Stimulated activated CD4-positive, alpha-beta T cell treated with anti-CD3 and anti-CD28 coated beads, Interleukin-15, amount 100 ng/mL, for 24 hours (primary cell): ENCODE measurements at regions not wholly inside any gene's neighbourhood (a gene's known extent, or its start where the extent isn't known, plus 50 kb on each side); places are given as distances from the start of the nearest gene placed in this dataset.

Experiments used
- DNase-seq: peaks from one replicate; pipeline ENCODE4 v3.0.0-alpha.2; 2020

DNA sequence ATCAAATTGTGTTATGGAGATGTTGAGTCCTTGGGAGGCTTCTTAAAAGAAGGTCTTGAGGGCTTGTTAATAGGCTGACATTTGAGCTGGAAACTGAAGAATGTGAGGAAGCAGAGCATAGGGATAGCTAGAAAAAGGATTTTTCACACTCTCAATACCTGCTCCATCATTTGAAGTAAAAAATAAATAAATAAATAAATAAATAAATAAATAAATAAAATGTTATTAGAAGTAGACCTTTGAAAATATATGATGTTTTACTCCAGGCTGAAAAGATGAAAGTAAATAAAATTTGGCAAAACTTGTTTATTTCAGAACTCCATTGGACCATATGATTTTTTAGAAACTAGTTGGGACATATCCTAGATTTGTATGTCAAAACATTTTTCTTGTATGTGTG is 1757.8 kb upstream of the TENM3 start:
- DNase-seq = no peak

DNA sequence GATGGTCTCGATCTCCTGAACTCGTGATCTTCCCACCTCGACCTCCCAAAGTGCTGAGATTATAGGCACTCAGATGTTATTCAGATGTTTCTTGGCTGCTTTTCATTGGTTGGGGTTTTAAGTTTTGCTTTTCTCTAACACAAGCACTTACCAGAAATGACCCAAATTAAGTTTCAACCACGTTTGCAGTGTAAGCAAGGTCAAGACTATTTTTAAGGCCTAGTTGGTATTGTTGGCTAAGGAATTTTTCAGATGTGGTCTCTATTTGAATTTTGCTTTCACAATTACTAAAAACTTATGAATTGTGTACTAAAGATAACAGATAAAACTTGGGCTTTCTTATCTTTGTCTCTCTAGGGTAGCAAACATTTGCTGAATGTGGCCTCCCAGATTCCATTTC is 1756.9 kb upstream of the TENM3 start:
- no peak for DNase-seq

DNA sequence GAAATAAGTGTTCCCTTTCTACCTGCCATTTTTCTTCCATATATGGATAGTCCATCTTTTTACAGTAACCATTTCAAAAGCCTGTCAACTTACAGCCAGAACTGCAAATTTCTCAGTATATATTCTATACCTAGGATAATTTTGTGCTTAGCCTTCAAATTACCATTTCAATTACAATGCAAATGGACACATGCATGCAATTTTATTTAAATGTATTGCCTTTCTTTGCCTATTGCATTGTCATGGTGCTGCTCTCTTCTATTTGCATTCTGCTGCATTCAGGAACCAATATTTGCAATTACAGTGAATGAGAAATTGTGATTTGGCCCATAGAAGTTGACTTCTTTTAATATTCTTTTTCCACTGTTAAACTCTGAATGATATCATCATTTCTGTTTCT is 1753.4 kb upstream of the TENM3 start:
- DNase-seq = no peak

DNA sequence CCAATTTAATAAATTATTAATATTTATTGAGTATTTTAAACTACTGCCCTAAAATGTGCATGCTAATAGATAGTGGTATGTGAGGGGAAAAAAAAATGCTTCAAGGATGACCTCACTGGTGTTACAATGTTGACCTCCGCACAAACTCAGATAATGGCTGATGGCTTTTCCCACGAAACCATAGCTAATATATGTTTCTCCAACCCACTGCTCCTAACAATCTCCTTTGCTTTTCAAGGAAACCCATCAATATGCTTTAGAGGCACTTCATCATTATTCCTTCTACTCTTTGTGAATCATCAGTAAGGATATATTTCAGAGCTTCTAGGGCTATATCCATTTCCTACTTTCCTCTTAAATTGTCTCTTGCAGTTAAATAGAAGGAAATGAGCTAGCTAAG is 1752.0 kb upstream of the TENM3 start:
- DNase-seq = no peak

DNA sequence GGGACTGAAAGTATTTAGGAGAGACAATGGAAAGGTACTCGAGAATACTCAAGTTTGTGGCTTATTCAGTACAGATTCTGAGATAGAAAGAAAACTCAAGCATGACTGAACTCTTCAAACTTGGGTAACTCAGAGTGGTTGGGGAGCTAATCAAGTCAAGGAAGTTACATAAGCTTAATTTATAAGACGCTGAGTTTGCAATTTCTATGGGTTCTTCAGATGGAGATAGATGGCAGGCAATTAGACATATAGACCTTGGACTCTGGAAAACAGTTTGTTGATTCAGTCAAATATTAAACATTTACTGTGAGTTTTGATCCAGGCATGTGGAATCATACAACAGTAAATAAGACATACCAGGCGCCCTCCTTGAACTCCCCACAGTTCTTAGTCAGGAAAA is 1749.9 kb upstream of the TENM3 start:
- no peak for DNase-seq

DNA sequence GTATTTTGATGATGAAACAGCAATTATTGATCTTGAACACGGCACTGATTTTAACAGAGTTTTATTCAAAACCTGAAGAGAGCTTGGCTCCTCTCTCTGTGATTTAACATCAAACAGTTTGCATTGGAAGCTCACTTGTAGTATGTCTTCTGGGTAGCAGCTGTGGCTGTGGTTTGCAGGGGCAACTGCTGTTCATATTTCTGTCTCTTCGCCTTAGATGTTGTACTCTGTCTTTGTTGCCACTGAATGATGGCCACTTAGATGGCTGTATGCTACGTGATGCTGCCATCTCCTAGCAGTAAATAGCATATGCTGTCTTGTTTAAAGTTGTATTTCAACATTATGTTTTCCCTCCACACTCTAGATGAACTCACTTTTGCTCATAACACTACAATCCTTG is 1743.0 kb upstream of the TENM3 start:
- no peak for DNase-seq

DNA sequence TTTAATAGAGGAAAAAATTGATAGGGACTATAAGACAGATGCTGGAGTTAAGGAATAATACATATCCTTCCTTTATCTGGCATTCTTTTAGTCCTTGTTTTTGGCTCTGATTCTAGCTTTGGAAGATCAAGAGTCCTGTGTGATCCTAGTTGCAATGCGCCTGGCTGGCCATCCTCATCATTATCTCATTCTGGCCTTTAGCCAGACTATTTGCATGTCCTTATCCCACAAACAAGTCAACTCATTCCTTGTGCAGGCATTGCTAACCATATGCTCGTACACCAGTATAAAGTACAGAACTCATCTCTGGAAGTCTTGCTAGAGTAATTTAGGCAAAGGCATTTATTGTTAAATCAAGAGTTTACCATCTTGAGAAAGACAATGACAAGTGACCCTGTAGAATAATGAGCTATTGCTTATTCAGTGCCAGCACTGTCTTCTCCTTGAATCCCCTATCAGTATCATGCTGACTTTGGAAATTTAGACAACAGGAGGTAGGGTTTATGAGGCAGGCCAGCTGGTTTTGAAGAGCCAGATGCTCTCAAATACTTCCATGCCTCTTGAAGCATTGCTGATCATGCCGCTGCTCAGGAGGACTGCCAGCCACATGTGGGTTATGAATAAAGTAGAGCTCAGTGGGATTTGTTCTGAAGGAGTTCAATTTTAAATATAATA is 1730.3 kb upstream of the TENM3 start:
- DNase-seq = no peak

DNA sequence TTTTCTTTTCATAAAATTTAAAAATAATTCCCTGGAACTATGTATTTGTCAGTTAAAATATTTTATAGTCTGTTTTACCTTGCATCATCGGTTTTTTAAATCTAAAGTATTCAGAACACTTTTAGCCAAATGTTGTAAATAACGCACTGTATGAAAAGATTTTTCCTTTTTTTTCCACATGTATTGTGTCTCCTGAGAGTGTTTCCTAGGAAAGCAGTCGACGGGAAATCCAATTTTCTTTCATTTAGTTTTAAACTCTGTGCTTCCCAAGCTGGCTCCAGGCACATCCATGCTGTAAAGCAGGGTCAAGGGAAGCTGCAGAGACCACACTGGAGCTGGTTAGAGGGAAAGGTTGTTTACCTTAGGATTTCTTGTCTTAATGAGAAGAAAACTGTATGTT is 1724.3 kb upstream of the TENM3 start:
- no peak for DNase-seq

DNA sequence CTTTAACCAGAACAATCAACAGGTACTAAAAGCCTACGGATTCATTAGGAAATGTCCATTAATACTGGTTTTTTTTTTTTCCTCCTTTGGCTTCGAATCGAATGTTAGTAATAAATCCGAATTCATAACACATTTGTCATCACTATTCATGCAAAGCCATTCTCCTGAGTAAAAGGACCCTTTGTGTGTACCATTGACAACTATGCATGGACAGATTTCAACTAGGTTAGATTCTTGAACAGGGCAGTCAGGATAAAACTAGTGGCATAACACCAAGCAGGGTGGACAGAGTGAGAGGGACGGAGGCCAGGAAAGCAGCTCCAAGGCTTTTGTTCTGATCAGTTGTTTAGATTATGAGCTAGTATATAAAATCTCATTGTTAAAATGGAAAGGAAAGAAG is 1722.0 kb upstream of the TENM3 start:
- DNase-seq = no peak

DNA sequence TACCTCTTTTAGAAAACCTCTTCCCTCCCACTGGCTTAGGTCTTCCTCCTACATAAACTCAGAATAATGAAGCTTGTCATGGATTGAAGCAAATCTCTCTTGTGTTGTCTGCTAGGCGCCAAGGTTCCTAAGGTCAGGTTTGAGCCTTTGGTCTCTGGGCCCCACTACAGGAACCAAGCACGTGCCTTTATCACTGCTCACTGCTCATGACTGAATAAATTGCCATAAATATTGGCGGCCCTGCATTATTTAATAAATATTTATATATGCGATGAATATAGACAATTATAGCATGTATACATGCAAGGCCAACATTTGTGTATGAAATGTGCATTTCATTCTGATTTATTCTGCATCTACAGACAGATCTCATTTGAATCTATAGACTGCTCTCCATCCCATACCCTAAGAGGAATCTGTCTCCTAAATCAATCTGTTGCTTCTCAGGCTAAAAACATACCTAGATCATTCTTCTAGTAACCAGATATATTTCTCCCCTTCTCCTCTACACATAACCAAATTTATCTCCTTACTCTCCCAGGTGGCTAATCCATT is 1717.6 kb upstream of the TENM3 start:
- DNase-seq = no peak

DNA sequence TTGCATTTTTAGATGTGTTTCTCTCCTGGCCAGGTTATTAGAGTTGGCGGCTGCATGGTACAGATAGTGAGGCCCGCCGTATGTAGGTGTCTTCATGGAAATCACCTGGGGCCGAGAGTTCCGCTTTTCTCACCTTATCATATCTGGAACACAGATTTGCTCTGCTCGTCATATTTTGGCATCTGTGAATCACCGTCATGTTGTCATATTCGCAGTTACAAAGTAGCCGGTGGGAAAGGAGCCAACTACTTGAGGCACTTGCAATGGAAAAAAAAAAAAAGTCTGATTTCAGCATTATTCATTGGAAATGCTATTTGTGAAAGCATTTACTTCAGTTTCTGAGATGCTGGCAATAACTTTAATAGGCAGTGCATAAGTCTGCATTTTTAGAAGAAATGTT is 1715.2 kb upstream of the TENM3 start:
- no peak for DNase-seq

DNA sequence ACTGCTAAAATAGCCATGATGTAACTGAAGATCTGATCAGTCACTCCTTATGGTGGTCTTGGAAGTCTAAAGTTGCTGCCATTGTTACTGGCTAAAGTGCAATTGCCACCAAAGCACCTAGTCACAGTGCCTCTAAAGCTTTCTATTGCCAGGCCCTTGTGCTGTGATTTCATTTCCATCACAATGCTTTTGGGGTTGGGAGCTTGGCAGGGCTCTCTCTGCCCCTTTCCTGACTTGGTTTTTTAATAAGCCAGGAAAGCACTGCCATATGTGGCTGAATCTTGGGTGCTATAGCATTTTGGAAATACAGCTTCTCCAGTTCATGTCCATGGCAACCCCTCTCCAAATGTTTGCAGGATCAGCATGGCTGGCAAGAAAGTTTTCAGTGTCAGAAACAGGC is 1712.4 kb upstream of the TENM3 start:
- DNase-seq = no peak

DNA sequence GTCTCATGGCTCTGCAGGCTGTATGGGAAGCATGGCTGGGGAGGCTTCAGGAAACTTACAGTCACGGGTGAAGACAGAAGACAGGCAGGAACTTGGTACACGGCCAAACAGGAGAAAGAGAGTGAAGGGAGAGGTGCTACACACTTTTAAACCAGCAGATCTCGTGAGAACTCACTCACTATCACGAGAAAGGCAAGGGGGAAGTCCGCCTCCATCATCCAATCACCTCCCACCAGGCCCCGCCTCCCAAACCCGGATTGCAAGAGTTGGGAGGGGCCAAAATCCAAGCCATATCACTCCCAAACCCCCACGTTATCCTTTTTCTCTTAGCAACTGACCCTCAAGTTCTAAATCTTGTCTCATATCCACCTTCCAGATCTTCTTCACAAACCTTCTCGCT is 1710.5 kb upstream of the TENM3 start:
- no peak for DNase-seq

DNA sequence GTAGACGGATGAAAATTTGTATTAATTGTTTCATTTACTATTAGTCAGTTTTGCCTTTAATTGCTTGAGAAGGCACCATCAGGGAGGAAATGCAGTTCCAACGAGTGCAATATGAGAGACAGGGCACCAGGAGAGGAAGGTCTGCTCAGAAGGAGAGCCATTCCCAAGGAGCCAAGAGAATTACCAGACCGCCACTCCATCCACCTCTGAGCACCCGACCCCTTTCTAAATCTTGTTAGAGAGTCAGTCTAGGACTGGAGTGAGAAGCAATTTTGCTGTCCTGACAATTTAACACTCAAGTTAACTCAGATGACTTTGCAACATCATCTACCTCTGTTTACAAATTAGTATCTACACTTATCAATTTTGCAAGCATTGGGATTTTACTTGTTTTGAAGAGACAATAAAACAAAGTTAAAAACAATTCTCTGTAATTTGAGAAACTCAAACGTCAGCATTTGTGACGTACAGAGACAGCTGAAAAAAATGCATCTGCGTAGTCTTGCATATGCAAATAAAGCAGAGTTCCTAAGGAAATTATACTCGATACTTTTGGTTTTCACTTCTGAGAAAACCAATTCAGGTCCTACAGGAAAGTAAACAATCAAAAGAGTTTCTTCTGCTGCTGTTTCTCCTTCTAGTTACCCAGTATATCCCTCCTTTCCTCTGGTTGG is 1704.7 kb upstream of the TENM3 start:
- no peak for DNase-seq

DNA sequence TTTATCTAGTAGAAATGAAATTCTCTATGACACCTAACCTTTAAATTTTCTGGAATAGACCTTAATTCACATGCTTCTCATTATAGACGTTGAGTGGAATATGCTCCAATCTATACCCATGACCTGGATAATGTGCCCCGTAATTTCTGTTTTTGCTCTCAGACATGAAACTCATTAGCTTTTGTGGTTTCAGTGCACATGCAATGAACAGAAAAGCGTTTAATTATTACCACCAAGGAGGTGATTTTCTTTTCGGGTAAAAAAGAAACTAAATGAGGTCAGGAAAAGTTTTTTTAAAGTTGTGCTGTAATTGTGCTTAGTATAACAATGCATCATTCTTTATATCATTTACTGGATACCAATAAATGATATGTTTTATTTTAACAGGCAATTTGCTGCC is 1703.9 kb upstream of the TENM3 start:
- no peak for DNase-seq

DNA sequence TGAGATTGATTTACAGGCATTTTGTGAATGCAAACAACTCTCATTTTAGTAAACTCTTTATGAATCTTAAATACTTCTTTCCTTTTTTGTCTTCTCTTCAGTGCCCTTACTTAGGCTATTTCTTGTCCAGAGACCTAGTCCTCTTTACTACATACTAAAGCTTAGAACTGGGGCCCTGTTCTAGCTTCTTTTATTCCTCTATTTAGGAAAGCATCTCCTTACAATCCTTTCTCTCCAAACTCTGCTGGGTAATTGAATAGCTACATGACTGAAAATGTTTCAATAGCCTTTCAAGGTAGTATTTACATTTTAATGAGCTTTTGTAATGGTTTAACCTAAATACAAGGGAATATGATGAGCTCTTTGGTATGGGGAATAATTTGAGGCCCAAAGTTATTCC is 1701.5 kb upstream of the TENM3 start:
- DNase-seq = no peak

DNA sequence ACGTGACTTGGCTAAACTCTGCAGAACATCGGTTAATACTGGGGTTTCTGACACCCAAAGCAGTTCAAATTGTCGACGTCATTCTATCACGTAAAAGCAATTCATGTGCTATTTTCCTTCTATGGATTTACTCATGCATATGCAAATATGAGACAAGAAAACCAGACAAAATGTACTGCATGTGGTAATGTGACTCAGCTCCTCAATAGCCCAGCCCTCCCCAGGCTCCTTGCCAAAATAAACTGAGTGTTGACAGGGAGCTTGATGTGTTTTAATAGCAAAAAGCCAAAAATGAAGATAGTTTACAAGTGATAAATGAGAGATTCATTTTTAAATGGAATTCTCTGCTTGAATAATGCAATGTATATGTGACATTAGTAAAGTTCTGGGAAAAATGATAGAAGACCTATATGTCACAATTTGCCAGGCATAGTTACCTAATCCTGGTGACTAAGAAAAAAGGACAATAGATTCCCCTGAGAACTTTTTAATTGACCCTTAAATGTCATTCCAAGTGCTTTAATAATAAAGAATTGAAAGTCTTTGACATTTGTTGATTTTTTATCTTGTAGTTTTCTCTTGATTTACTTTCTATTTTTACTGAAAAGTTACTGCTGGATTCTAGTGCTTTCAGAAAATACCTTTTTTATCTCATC is 1700.6 kb upstream of the TENM3 start:
- no peak for DNase-seq

DNA sequence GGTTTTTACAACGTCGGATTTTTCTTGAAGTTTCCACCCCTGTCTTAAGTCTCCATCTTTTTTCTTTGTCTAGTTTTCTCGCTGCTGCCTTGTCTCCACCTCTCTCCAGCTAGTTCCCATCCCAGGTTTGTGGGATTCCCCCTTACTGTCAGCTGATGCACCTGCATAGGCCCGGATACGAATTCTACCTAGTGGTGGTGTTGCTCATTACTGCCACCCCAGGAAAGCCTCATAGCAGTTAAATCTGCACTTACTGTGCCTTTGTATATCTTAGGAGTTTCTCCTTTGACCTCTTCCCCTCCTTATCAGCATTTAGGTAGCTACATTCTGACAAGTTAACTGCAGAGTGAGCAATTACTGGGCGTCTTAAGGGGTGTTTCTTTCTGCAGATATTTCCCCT is 1693.1 kb upstream of the TENM3 start:
- no peak for DNase-seq

DNA sequence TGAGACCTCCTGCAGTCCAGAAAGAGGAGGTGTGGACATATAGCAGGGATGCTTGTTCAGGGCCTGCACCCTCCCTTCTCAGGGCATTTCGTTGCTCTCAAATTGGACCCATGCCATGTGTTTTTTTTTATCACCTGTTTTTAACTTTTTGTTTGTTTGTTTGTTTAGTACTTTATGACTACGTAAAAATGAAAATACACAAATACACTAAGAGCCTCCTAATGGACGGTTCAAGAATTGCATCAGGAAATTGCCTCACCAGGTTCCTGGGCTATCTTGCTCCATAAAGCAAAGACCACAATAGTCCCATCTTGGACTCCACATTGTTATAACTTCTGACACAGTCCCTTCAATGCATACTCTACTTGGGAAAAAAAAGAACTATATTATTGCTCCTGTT is 1685.9 kb upstream of the TENM3 start:
- DNase-seq = no peak

DNA sequence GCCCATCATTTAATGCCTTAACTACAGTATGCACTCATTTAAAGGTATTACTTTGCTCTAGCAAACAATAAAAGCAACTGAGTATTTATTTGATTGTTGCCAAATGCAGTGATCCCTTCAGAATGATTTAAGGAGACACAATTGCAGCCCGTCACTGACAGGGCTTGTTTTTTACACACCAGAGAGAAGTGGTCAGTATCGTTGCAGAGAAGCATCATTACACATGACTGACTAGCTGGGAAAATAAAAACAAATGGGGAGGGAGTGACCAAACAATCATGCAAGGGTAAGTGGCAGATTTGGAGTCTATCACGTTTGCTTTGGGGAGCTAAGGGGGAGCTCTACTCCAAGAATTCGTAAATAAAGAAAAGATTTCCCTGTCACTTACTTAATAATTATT is 1685.3 kb upstream of the TENM3 start:
- DNase-seq = no peak

DNA sequence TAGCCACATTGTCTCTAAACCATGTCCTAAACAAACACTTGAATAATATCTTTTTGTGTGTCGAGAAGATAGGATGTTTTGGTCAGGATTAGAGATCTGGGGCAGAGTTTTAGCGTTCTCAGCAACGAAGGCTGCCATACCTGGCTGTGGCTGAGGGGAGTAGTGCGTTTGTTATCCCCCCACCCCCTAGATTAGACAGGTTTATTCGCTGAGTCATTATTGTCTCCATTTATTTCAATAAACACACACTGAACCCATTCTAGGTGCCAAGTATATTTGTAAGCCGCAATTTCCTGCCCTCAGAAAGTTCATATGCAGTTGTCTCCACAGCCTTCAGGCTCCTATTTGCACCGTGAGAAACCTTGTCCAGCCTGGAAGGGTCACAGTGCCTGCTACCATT is 1684.8 kb upstream of the TENM3 start:
- DNase-seq = no peak

DNA sequence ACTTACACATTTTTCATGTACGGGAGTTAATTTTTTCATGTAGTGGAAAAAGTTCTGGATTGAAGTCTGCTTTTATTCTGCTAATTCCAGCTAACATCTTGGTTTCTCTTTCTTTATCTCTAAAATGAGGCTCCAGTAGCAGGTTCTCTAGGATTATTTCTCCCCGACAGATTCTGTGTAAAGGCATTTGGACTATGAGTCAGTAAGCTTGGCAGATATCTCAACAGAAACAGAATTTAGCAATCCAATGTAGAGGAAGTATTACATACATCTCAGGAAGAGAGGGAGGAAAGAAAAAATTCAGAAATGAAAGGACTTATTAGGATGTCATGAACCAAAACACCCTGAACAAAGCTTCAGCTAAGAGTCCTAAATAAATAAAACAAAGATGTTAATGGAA is 1682.3 kb upstream of the TENM3 start:
- no peak for DNase-seq

DNA sequence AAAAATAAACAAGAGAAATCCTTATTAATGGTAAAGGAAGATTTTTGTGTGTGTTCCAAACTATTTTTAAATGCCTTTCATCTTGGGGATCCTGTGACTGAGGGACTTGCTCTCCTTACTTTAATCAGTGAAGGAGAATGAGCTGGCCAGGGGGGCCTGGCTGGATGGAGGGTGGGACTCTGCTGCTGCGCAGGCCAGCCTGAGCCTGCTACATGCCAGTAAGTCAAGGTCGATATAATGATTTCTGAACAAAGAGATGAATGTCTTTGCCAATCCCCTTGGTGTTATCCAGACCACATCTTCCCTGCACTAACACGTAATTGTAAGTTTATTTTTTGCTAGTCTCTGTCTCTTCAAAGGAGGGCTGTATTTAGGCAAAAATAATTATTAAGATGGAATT is 1679.2 kb upstream of the TENM3 start:
- DNase-seq = no peak

DNA sequence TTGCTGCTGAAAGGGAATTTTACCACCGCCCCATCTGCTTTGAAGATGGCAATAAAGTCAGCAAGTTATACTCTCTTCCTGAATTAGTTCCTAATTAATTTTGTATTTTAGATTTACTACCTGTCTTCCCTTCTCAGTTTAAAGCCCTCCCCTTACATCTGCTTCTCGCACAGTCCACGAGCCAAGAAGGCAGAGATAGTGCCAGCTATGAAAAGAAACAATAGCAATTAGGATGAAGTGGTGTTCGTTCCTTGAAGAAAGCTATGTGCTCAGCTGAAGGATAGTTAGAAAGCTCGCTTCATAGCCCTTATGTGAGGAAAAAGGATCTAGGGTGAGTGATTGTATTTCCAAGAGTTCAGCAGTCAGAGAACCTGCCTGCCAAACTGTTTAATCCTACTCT is 1678.8 kb upstream of the TENM3 start:
- no peak for DNase-seq
